ENCODE measurements at regions not wholly inside any gene's neighbourhood (a gene's known extent, or its start where the extent isn't known, plus 50 kb on each side); places are given as distances from the start of the nearest gene placed in this dataset.
"Not testable (repeated sequence)": the region's sequence is repeated elsewhere in the genome, so short reads cannot be mapped to it uniquely, and the experiment has no call there.

- no CpG with 5 or more reads among the region's 3 CpGs for WGBS, 2 donors
- intact Hi-C loops (cut with DNase I; ENCODE audit: low total_unique reads); DNase-seq (ENCODE audit: low spot score in 2 of 2); H3K4me3 ChIP-seq (ENCODE audit: low read depth, poor library complexity, severe bottlenecking): not testable (repeated sequence)
Observed at GRCh38 chr1:146770998-146771397, 167.1 kb upstream of the NBPF12 start.

- DNase-seq (ENCODE audit: low spot score in 2 of 2); intact Hi-C loops (cut with DNase I; ENCODE audit: low total_unique reads); H3K4me3 ChIP-seq (ENCODE audit: low read depth, poor library complexity, severe bottlenecking): not testable (repeated sequence)
- no CpG with 5 or more reads among the region's 5 CpGs for WGBS, 2 donors
Observed at GRCh38 chr1:146763234-146763633, 174.9 kb upstream of the NBPF12 start.

GRCh38 chr1:146756858-146757257 lies 181.3 kb upstream of the NBPF12 start:
- H3K4me3 ChIP-seq (ENCODE audit: low read depth, poor library complexity, severe bottlenecking); intact Hi-C loops (cut with DNase I; ENCODE audit: low total_unique reads); DNase-seq (ENCODE audit: low spot score in 2 of 2): not testable (repeated sequence)
- 48 to 79% methylated on average over 3 of the region's 4 CpGs for WGBS, 2 donors

GRCh38 chr1:146748686-146749085 lies 189.4 kb upstream of the NBPF12 start:
- WGBS, 2 donors: 80% methylated on average over 1 of the region's 3 CpGs; no CpG with 5 or more reads in 1 of the 2 donors
- H3K4me3 ChIP-seq (ENCODE audit: low read depth, poor library complexity, severe bottlenecking); DNase-seq (ENCODE audit: low spot score in 2 of 2); intact Hi-C loops (cut with DNase I; ENCODE audit: low total_unique reads): not testable (repeated sequence)

GRCh38 chr1:146731981-146732680 lies 206.0 kb upstream of the NBPF12 start:
- DNase-seq (ENCODE audit: low spot score in 2 of 2); H3K4me3 ChIP-seq (ENCODE audit: low read depth, poor library complexity, severe bottlenecking); intact Hi-C loops (cut with DNase I; ENCODE audit: low total_unique reads): not testable (repeated sequence)
- 69 to 76% methylated on average over 9 of the region's 11 CpGs for WGBS, 2 donors

GRCh38 chr1:146729642-146730344 lies 208.3 kb upstream of the NBPF12 start:
- H3K4me3 ChIP-seq (ENCODE audit: low read depth, poor library complexity, severe bottlenecking); intact Hi-C loops (cut with DNase I; ENCODE audit: low total_unique reads); DNase-seq (ENCODE audit: low spot score in 2 of 2): not testable (repeated sequence)
- 60 to 100% methylated on average over 2 to 5 of the region's 9 CpGs for WGBS, 2 donors

- 0% methylated on average over 1 of the region's 1 CpG; no CpG with 5 or more reads in 1 of the 2 donors for WGBS, 2 donors
- DNase-seq (ENCODE audit: low spot score in 2 of 2); intact Hi-C loops (cut with DNase I; ENCODE audit: low total_unique reads); H3K4me3 ChIP-seq (ENCODE audit: low read depth, poor library complexity, severe bottlenecking): not testable (repeated sequence)
Observed at GRCh38 chr1:146715054-146715453, 223.1 kb upstream of the NBPF12 start.

- DNase-seq (ENCODE audit: low spot score in 2 of 2); H3K4me3 ChIP-seq (ENCODE audit: low read depth, poor library complexity, severe bottlenecking); intact Hi-C loops (cut with DNase I; ENCODE audit: low total_unique reads): not testable (repeated sequence)
- 73 to 83% methylated on average over 4 to 5 of the region's 5 CpGs for WGBS, 2 donors
Observed at GRCh38 chr1:146710838-146711521, 227.1 kb upstream of the NBPF12 start.

GRCh38 chr1:146709302-146709701 lies 228.8 kb upstream of the NBPF12 start:
- DNase-seq (ENCODE audit: low spot score in 2 of 2); intact Hi-C loops (cut with DNase I; ENCODE audit: low total_unique reads); H3K4me3 ChIP-seq (ENCODE audit: low read depth, poor library complexity, severe bottlenecking): not testable (repeated sequence)
- WGBS, 2 donors: 81 to 85% methylated on average over 1 of the region's 1 CpG

- H3K4me3 ChIP-seq (ENCODE audit: low read depth, poor library complexity, severe bottlenecking); DNase-seq (ENCODE audit: low spot score in 2 of 2); intact Hi-C loops (cut with DNase I; ENCODE audit: low total_unique reads): not testable (repeated sequence)
- 66 to 88% methylated on average over 2 of the region's 2 CpGs for WGBS, 2 donors
Observed at GRCh38 chr1:146704162-146704724, 233.9 kb upstream of the NBPF12 start.

- WGBS, 2 donors: no CpG with 5 or more reads among the region's 1 CpG
- intact Hi-C loops (cut with DNase I; ENCODE audit: low total_unique reads); DNase-seq (ENCODE audit: low spot score in 2 of 2); H3K4me3 ChIP-seq (ENCODE audit: low read depth, poor library complexity, severe bottlenecking): not testable (repeated sequence)
Observed at GRCh38 chr1:146701320-146701719, 236.8 kb upstream of the NBPF12 start.

GRCh38 chr1:146695388-146695787 lies 242.7 kb upstream of the NBPF12 start:
- H3K4me3 ChIP-seq (ENCODE audit: low read depth, poor library complexity, severe bottlenecking); DNase-seq (ENCODE audit: low spot score in 2 of 2); intact Hi-C loops (cut with DNase I; ENCODE audit: low total_unique reads): not testable (repeated sequence)
- WGBS, 2 donors: 47 to 75% methylated on average over 1 of the region's 10 CpGs

GRCh38 chr1:146691798-146692197 lies 246.3 kb upstream of the NBPF12 start:
- intact Hi-C loops (cut with DNase I; ENCODE audit: low total_unique reads); H3K4me3 ChIP-seq (ENCODE audit: low read depth, poor library complexity, severe bottlenecking); DNase-seq (ENCODE audit: low spot score in 2 of 2): not testable (repeated sequence)
- WGBS, 2 donors: 14% methylated on average over 1 of the region's 3 CpGs; no CpG with 5 or more reads in 1 of the 2 donors

GRCh38 chr1:146688893-146689292 lies 249.2 kb upstream of the NBPF12 start:
- 76 to 100% methylated on average over 1 of the region's 3 CpGs for WGBS, 2 donors
- H3K4me3 ChIP-seq (ENCODE audit: low read depth, poor library complexity, severe bottlenecking); DNase-seq (ENCODE audit: low spot score in 2 of 2); intact Hi-C loops (cut with DNase I; ENCODE audit: low total_unique reads): not testable (repeated sequence)
